Breast epithelium (tissue), 4 donors: ENCODE measurements at regions not wholly inside any gene's neighbourhood (a gene's known extent, or its start where the extent isn't known, plus 50 kb on each side); places are given as distances from the start of the nearest gene placed in this dataset.

Experiments
- DNase-seq, 2 donors: peaks; one replicate each; pipeline ENCODE4 v3.0.0-alpha.2; 2019; ENCODE audit warnings: low spot score in 2 of 2
- H3K27ac ChIP-seq, 2 donors: fragments of 200-600 bp; sonication (generic) in 1 of 2; one replicate each; pipeline ENCODE4 v1.5.1; 2016 to 2019; ENCODE audit warnings: mild to moderate bottlenecking in 1 of 2
- H3K27me3 ChIP-seq, 2 donors: fragments of 200-600 bp; sonication (generic) in 1 of 2; one replicate each; pipeline versions ENCODE4 v1.5.1 to v1.6.0; 2017 to 2019; ENCODE audit warnings: control low read depth in 1 of 2, mild to moderate bottlenecking in 1 of 2
- H3K36me3 ChIP-seq: fragments of 200-600 bp; one replicate; pipeline ENCODE4 v1.5.1; 2019
- H3K4me1 ChIP-seq, 2 donors: fragments of 200-600 bp; sonication (generic); one replicate each; pipeline ENCODE4 v1.5.1; 2016 to 2019; ENCODE audit warnings: control low read depth in 1 of 2
- H3K4me3 ChIP-seq, 3 donors: fragments of 200-600 bp; sonication (generic); 1 replicate in 2 of 3; 2 replicates in 1 of 3; pipeline ENCODE4 v1.5.1; 2016 to 2019; ENCODE audit warnings: mild to moderate bottlenecking in 3 of 3, moderate library complexity in 2 of 3
- H3K9me3 ChIP-seq, 2 donors: fragments of 200-600 bp; sonication (generic) in 1 of 2; one replicate each; pipeline ENCODE4 v1.5.1; 2016 to 2019; ENCODE audit warnings: control low read depth in 1 of 2
- POLR2A ChIP-seq: fragments of 450-650 bp; IDR thresholded peaks from one replicate; pipeline ENCODE4 v1.6.1; 2016; ENCODE audit warnings: antibody characterized with exemption, mild to moderate bottlenecking, moderate library complexity
- POLR2AphosphoS5 ChIP-seq, 3 donors: sonication (generic); formaldehyde crosslinking; IDR thresholded peaks; one replicate each; pipeline ENCODE4 v1.6.1; 2017; ENCODE audit warnings: antibody characterized with exemption in 3 of 3
- intact Hi-C: fragments of 100-400 bp; cut with DNase I; formaldehyde crosslinking; loops from one replicate; pipeline ENCODE4 v1.15.1; 2023; ENCODE audit warnings: low total_unique reads
- TF ChIP-seq, protein P1 (sequence below), 3 donors: fragments of 450-650 bp; IDR thresholded peaks; one replicate each; pipeline ENCODE4 v1.5.1; 2016 to 2017; ENCODE audit warnings: antibody characterized with exemption in 3 of 3, mild to moderate bottlenecking in 3 of 3, moderate library complexity in 3 of 3

DNA sequence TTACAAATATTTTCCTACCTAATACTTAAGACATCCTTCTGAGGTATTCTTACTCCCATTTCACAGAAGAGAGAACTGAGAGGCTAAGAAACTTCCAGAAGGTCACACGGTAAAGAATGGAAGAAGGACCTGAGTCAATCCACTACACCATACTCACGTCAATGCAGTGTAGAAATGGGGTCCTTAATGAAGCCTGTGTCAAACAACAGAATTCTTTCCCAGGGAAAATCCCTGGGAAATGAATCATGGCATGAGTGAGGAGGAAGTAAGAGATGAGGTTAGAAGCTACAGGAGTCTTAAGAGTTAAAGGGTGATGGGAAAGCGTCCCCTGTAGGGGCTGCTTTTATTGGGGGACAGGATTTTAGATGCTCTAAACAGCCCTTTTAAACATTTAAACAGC, 147.9 kb downstream of the C11orf91 start:
- DNase-seq, result no peak
- intact Hi-C loops, result no loop called here
- Histone ChIP-seq H3K27ac (no peak overlapping the region), H3K4me1 (no peaks in the 10 kb centered on the region), H3K27me3 (no peaks in the 10 kb centered on the region), H3K9me3 (no peaks in the 10 kb centered on the region), H3K36me3 (no peaks in the 10 kb centered on the region), H3K4me3 (no peak overlapping the region)
- TF ChIP-seq, protein P1, sequence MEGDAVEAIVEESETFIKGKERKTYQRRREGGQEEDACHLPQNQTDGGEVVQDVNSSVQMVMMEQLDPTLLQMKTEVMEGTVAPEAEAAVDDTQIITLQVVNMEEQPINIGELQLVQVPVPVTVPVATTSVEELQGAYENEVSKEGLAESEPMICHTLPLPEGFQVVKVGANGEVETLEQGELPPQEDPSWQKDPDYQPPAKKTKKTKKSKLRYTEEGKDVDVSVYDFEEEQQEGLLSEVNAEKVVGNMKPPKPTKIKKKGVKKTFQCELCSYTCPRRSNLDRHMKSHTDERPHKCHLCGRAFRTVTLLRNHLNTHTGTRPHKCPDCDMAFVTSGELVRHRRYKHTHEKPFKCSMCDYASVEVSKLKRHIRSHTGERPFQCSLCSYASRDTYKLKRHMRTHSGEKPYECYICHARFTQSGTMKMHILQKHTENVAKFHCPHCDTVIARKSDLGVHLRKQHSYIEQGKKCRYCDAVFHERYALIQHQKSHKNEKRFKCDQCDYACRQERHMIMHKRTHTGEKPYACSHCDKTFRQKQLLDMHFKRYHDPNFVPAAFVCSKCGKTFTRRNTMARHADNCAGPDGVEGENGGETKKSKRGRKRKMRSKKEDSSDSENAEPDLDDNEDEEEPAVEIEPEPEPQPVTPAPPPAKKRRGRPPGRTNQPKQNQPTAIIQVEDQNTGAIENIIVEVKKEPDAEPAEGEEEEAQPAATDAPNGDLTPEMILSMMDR (IDR thresholded peaks at IDR 0.05), result no peak
- TF ChIP-seq POLR2A, result no peak
- TF ChIP-seq POLR2AphosphoS5 (IDR thresholded peaks at IDR 0.05), result no peak

- no peak for DNase-seq
- no peak overlapping the region for H3K4me3 ChIP-seq
- no peaks in the 10 kb centered on the region for H3K4me1 ChIP-seq
- intact Hi-C loops, result no loop called here
- H3K27ac ChIP-seq, result no peak overlapping the region
- TF ChIP-seq POLR2AphosphoS5 (IDR thresholded peaks at IDR 0.05), result no peak
- TF ChIP-seq, protein P1 (IDR thresholded peaks at IDR 0.05), result no peak
- TF ChIP-seq POLR2A, result no peak
- no peaks in the 10 kb centered on the region for H3K9me3 ChIP-seq
- no peaks in the 10 kb centered on the region for H3K27me3 ChIP-seq
- H3K36me3 ChIP-seq, result no peaks in the 10 kb centered on the region
Observed at GRCh38 chr11:33551051-33551450, 149.6 kb downstream of the C11orf91 start.

DNA sequence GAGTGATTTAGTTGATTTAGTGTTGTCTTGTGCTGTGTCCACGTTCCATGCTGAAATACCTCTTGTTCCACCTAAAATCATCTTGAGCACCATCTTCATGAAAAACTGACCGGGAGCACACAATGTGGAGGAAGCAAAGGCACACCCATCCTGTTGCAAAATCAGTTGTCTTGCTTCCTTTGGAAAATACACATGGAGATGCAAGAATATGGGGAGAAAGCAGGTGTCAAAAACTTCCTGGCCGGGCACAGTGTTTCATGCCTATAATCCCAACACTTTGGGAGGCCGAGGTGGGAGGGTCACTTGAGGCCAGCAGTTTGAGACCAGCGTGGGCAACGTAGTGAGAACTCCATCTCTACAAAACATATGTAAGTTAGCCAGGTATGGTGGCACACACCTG, 151.1 kb downstream of the C11orf91 start:
- H3K4me3 ChIP-seq, result no peak overlapping the region
- no peaks in the 10 kb centered on the region for H3K27me3 ChIP-seq
- H3K9me3 ChIP-seq, result no peaks in the 10 kb centered on the region
- no peak for TF ChIP-seq POLR2AphosphoS5 (IDR thresholded peaks at IDR 0.05)
- TF ChIP-seq, protein P1 (IDR thresholded peaks at IDR 0.05), result no peak
- H3K4me1 ChIP-seq, result no peaks in the 10 kb centered on the region
- intact Hi-C loops, result no loop called here
- no peak for DNase-seq
- H3K36me3 ChIP-seq, result no peaks in the 10 kb centered on the region
- H3K27ac ChIP-seq, result no peak overlapping the region

- no peak overlapping the region for H3K27ac ChIP-seq
- H3K4me1 ChIP-seq, result no peaks in the 10 kb centered on the region
- DNase-seq, result no peak
- H3K4me3 ChIP-seq, result no peak overlapping the region
- no peaks in the 10 kb centered on the region for H3K27me3 ChIP-seq
- H3K9me3 ChIP-seq, result no peaks in the 10 kb centered on the region
- intact Hi-C loops, result no loop called here
- H3K36me3 ChIP-seq, result no peaks in the 10 kb centered on the region
- no peak for TF ChIP-seq POLR2AphosphoS5 (IDR thresholded peaks at IDR 0.05)
- TF ChIP-seq, protein P1 (IDR thresholded peaks at IDR 0.05), result no peak
- no peak for TF ChIP-seq POLR2A
Observed at GRCh38 chr11:33545931-33546330, 154.7 kb downstream of the C11orf91 start.

DNA sequence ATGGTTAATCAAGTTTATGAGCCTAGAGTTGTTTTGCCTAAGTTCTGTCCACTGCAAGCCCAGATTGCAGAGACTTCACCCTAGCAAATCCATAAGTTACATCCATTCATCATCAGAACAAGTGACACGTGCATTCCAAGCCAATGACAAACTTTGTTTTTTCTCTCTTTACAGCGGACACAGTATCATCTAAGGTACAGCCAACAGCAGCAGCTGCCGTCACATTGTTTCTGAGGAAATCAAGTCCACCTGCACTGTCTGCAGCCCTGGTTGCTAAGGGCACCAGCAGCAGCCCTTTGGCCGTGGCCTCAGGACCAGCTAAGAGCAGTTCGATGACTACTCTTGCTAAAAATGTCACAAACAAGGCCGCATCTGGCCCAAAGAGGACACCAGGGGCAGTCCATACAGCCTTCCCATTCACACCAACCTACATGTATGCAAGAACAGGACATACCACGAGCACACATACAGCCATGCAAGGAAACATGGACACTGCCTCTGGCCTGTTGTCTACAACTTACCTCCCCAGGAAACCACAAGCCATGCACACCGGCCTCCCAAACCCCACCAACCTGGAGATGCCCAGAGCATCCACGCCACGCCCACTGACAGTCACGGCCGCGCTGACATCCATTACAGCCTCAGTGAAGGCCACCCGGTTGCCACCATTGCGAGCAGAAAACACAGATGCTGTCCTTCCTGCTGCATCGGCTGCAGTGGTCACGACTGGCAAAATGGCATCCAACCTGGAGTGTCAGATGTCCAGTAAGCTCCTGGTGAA, 155.8 kb downstream of the C11orf91 start:
- Histone ChIP-seq H3K27ac (no peak overlapping the region), H3K27me3 (no peaks in the 10 kb centered on the region), H3K4me3 (no peak overlapping the region), H3K4me1 (peaks cover 0 to 5% of the 10 kb centered on the region in 2 donors), H3K9me3 (no peaks in the 10 kb centered on the region), H3K36me3 (no peaks in the 10 kb centered on the region)
- intact Hi-C loops, result no loop called here
- no peak for DNase-seq
- TF ChIP-seq POLR2A, result no peak
- TF ChIP-seq, protein P1 (IDR thresholded peaks at IDR 0.05), result no peak
- no peak for TF ChIP-seq POLR2AphosphoS5 (IDR thresholded peaks at IDR 0.05)
